HFF-Myc (cell line): ENCODE measurements at regions not wholly inside any gene's neighbourhood (a gene's known extent, or its start where the extent isn't known, plus 50 kb on each side); places are given as distances from the start of the nearest gene placed in this dataset.
"Not testable (repeated sequence)": the region's sequence is repeated elsewhere in the genome, so short reads cannot be mapped to it uniquely, and the experiment has no call there.

Experiments
- DNase-seq: peaks from one replicate; pipeline ENCODE4 v3.0.0-alpha.2; 2011; ENCODE audit warnings: low read depth; ENCODE audit errors: extremely low read depth
- H3K4me3 ChIP-seq: replicated peaks from 2 replicates; pipeline ENCODE4 v1.5.1; 2011; ENCODE audit warnings: low read depth, mild to moderate bottlenecking, control low read depth, low read length
- TF ChIP-seq, protein P1 (sequence below): IDR thresholded peaks from 2 replicates; pipeline ENCODE4 v1.5.1; 2012; ENCODE audit warnings: mild to moderate bottlenecking, low read depth, low read length, control low read depth; ENCODE audit errors: missing control alignments

DNA sequence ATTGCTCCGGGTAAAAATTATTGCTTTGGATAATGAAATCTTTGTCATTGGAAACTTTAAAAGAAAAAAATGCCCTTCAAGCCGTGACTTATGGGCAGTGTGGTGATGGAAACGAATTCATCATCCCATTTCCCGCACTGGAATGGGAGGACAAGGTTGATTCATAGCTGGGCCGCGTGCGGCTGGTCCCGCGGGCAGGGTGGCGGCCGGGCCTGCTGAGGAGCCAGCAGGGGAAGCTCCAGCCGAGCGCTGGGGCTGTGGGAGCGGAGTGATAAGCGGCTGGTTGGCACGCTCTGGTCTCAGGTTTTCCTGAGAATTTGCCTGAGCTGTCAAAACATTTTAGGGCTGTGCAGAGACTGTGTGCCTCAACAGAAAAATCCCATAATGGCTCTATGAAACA lies 351.7 kb downstream of the CDC5L start:
- no peak overlapping the region for H3K4me3 ChIP-seq
- TF ChIP-seq, protein P1, sequence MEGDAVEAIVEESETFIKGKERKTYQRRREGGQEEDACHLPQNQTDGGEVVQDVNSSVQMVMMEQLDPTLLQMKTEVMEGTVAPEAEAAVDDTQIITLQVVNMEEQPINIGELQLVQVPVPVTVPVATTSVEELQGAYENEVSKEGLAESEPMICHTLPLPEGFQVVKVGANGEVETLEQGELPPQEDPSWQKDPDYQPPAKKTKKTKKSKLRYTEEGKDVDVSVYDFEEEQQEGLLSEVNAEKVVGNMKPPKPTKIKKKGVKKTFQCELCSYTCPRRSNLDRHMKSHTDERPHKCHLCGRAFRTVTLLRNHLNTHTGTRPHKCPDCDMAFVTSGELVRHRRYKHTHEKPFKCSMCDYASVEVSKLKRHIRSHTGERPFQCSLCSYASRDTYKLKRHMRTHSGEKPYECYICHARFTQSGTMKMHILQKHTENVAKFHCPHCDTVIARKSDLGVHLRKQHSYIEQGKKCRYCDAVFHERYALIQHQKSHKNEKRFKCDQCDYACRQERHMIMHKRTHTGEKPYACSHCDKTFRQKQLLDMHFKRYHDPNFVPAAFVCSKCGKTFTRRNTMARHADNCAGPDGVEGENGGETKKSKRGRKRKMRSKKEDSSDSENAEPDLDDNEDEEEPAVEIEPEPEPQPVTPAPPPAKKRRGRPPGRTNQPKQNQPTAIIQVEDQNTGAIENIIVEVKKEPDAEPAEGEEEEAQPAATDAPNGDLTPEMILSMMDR = no peak
- no peak for DNase-seq

DNA sequence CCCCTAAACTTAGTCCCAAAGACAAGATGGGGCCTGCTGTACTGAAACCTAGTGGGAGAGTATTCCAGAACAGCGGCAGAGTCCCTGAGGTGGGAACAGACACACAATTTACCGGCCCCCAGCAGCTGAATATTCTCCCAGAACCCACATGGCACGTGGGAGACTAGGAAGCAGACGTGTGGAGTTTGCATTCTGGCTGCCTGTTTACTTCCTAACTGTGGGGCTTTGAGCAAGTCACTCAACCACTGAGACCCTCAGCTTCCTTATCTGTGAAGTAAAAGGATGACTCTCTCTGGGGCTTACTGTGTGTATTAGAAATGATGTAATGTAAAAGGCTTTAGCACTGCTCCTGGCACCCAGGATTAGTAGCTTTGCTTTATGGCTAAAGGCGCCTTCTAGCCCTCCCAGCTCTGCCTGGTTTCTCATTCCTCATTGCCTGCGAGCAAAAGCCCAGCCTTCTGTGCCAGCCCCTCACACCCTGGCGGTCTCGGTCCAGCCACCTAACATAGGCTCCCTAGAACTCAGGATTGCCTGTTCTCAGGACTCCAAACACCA lies 353.1 kb downstream of the CDC5L start:
- TF ChIP-seq, protein P1 = no peak
- DNase-seq = no peak

DNA sequence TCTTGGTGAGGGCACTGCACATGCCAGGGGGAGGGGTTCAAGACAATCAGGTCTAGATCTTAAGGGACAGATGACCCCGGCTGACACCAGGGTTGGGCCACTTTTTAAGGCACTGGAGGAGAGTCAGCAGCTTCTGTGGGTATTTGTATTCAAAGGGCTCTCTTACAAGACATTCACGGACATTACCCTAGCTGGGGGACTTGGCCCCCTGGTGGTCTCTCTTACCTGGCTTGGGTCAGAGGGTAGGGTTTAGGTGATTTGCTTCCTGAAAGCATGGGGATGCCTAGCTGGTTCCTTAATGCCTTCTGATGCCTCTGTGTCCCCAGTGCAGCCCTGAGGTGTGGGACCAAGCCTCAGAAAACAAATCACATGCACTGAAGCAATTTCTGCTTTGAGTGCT lies 354.7 kb downstream of the CDC5L start:
- DNase-seq = no peak
- TF ChIP-seq, protein P1 = no peak
- no peak overlapping the region for H3K4me3 ChIP-seq

More for the DNA sequence above, 353.1 kb downstream of the CDC5L start:
- no peak overlapping the region for H3K4me3 ChIP-seq

DNA sequence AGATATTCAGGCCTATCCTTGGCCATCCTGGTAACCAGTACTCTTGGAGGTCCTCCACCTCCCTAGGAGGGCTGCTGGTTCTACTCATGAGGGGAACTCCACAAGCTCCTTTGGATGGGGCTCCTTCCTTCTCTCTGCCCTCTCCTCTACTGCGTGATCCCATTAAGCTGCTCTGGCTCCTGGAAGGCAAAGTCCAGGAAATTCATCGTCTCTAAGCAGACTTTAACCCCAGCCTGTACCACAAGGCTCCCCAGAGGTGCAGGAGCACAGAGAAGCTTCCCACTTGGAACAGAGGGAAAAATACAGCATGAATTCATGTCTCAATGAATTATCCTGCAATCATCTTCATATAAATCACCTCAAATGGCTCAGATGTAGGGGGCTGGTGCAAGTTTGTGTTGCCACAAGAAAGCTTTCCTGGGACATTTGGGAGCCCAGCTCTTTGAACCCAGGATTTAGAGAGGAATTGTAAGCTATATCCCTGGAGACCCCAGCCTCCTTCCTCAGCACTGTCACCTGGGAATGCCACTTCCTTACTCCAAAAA lies 355.4 kb downstream of the CDC5L start:
- TF ChIP-seq, protein P1 = no peak
- DNase-seq = no peak
- H3K4me3 ChIP-seq = no peak overlapping the region

DNA sequence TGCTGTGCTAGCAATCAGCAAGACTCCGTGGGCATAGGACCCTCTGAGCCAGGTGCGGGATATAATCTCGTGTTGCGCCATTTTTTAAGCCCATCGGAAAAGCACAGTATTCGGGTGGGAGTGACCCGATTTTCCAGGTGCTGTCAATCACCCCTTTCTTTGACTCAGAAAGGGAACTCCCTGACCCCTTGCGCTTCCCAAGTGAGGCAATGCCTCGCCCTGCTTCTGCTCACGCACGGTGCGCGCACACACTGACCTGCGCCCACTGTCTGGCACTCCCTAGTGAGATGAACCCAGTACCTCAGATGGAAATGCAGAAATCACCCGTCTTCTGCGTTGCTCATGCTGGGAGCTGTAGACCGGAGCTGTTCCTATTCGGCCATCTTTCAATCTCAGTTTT lies 372.6 kb downstream of the CDC5L start:
- DNase-seq, H3K4me3 ChIP-seq: not testable (repeated sequence)

DNA sequence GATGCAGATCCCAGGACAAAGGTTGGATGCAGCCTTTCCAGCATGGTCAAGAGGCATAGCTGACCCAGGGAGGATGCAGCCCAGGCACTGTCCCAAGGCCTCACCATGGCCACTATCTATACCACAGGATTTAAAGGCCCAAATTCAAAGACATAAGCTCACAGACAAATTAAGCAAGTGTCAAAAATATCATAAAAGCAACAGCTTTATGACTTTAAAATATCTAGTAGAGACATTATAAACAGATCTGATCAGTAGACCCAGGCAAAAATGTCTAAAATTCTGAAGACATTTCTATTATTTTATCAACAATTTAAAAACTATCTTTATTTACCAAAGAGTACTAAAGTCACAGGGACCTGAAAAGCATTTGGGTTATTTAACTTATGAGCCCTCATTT lies 373.5 kb downstream of the CDC5L start:
- TF ChIP-seq, protein P1 = no peak
- DNase-seq = no peak
- no peak overlapping the region for H3K4me3 ChIP-seq

DNA sequence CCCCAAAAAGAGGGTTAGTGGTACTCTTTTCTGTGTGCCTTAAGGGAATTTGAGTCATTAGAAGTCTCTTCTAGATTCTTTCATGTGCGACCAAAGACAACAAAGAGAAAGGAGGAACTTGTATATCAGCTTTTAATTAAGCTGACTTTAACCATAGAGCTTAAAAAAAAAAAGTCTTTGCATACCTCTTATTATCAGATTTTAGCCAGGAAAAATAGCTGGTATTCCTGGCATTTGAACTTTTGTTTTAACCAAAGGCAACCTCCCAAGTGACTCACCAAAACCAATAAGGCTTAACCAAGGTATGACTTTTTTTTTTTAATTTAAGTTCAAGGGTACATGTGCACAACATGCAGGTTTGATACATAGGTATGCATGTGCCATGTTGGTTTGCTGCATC lies 375.0 kb downstream of the CDC5L start:
- no peak for DNase-seq
- no peak overlapping the region for H3K4me3 ChIP-seq
- TF ChIP-seq, protein P1 = no peak
